SK-N-MC (cell line): ENCODE measurements at regions not wholly inside any gene's neighbourhood (a gene's known extent, or its start where the extent isn't known, plus 50 kb on each side); places are given as distances from the start of the nearest gene placed in this dataset.

Experiments used
- EZH2 ChIP-seq: fragments of 200-600 bp; sonication (generic); IDR thresholded peaks from one replicate; pipeline ENCODE4 v1.6.1; 2017; ENCODE audit warnings: antibody characterized with exemption
- FOXP2 ChIP-seq: optimal IDR thresholded peaks from 2 replicates; pipeline ENCODE3; 2011; ENCODE audit warnings: mild to moderate bottlenecking, moderate library complexity; ENCODE audit not compliant: insufficient read depth; ENCODE audit errors: extremely low read length, control extremely low read depth
- POLR2AphosphoS5 ChIP-seq: IDR thresholded peaks from 2 replicates; pipeline ENCODE4 v1.6.1; 2012; ENCODE audit warnings: mild to moderate bottlenecking, low read depth, low read length, borderline replicate concordance

DNA sequence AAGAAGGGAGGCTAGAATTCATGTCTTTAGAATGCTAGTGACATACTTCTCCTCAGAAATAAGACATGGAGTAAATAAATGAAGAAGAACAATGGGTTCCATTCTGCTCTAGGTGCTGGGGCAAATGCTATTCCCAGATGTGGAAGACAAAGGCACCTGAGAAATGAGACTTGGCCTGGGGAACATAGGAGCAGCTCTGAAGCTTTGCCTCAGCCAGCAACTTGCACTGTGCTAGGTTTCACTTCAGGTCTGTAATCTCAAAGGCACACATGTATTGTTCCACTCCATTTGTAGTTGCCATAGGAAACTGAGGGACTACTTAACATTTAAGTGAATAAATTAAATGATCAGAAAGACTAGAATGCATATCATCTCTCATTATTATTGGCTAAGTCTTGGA is 538.9 kb upstream of the REG3G start:
- TF ChIP-seq EZH2 (no peak), POLR2AphosphoS5 (no peak), FOXP2 (no peak)
